HG03457 (cell line): ENCODE measurements at regions not wholly inside any gene's neighbourhood (a gene's known extent, or its start where the extent isn't known, plus 50 kb on each side); places are given as distances from the start of the nearest gene placed in this dataset.

Experiments
- ATAC-seq: cut with Tn5 transposase; IDR thresholded peaks from one replicate; pipeline ENCODE4 v1.9.1; 2021; ENCODE audit warnings: moderate number of reproducible peaks; ENCODE audit not compliant: unreplicated experiment

DNA sequence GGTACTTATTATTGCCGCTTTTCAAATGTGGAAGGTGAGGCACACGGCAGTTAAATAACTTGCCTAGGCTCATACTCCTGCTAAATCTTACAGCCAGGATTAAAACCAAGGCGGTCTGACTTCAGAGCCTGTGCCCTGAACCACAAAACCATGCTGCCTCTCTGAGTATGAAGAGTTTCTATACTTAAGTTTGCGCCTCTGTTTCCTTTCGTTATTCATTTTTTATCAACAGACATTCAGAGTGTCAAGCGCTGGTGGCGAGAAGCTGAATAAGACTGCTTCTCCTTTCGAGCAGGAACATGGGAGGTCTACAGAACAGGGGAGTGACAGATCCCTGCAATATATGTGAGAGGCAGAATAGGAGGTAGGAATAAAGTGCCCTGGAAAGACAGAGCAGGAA lies 96.0 kb upstream of the DUSP10 start:
- no peak for ATAC-seq

- ATAC-seq, result no peak
Measured at GRCh38 chr1:221834698-221835513, 93.0 kb upstream of the DUSP10 start.

DNA sequence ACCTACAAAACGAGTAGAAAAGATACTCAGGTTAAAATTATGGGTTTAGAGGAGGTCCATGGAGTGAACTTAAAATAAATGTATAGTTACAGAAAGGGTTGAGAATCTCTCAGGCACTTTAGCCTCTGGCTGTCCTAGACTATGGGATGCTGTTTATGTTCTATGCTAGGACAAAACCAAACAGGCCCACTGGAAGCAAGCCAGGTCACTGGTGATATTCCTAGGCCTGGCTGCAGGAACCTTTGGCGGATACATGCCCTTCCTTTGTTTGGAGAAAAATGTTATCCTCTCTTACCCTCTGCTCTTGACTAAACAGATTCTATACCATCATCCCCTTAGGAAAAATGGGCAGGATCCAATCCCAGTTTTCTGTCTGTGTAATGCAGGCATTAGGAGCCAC lies 90.7 kb upstream of the DUSP10 start:
- ATAC-seq, result no peak

DNA sequence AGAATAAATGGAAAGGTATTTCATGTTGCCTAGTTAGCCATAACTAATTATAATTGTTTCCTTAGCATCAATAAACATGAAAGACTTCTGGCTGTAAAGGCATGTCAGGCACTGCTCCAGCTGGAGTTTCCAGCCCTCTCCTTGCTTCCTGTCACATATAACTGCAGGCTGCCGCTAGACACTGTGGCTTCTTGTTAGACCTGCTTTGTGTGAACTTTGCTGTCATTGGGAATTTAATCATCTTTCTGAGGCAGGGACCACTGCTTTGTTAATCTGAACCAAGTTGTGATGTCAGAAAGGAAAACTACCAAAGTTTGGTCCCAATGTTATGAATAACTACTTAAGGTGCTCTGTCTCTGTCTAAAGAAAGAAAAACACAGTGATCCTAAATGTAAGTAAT lies 90.3 kb upstream of the DUSP10 start:
- no peak for ATAC-seq

DNA sequence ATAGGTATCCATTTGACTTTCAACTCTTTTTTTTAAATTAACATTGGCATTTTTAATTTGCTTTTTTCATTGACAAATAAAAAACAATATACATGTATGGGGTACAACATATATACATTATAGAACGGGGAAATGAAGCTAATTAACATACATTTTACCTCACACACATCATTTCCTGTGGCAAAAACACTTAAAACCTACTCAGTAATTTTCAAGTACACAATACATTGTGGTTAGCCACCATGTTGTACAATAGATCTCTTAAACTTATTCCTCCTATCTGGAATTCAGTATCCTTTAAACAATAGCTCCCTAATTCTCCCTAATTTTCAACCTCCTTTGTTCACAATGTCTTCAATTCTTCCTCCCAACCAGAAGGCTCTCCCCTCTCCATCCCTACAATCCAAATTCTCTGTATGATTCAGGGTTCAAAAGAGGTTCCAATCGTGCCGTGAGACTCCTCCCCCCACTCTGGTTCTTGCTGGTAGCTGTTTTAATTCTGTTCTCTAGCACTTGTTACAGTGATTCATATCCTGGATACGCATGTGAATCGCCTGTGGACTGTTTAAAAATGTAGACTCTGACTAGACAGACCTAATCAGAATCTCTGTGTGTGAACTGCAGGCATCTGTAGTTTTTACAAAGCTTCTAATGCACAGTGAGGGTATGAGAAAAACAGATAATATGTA lies 87.6 kb upstream of the DUSP10 start:
- ATAC-seq, result no peak

DNA sequence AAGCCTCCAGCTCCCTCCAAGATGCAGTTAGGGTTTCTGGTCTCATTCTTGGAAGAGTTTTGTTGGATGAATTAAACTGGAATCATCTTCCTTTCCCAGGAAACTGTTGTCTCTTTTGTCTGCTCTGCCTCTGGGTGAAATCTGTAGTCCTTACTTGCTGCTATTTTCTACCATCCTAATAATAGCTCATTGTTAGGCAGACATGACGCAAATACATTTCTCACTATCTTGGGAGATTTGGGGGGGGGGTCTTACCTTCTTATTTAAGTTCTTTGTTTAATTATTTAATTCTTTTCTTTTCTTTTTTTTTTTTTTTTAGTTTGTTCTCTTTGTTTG lies 85.4 kb upstream of the DUSP10 start:
- ATAC-seq, result no peak

DNA sequence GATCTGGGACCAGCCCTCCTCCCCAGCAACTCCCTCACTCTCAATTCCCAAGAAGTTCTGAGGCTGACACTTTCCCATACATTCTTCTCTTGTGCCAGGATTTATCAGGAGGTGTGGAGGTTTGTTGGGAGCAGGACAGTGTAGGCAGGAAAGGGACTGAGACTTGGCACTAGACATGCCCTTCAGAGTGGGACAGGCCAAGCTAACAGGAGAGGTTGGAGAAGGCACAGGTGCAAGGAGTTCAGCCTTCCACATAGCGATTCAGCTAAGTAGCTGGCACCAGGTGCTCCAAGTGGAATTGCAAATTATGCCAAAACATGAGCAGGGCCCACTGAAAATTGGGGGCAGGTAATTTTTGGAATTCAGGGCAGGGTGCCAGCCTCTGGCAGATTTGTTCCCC lies 83.0 kb upstream of the DUSP10 start:
- no peak for ATAC-seq

DNA sequence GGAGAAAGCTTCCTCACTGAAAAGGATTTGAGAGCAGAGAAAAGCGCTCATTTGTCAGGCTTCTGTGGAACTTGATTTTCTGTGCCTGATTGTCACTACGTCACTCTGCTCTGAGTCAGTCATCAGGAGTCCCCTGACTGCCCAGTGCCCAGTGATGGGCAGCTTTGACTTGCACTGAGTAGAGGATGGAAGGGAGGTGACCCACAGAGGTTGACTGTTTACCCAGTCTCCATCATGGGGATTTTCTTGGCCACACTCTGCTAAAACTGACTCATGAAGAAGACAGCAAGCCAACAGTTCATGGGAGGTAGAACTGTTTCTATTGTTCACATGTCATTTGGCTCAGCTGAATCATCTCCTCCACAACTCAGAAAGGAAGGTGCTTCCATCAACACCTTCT lies 82.1 kb upstream of the DUSP10 start:
- ATAC-seq, result peak; percentile 44

DNA sequence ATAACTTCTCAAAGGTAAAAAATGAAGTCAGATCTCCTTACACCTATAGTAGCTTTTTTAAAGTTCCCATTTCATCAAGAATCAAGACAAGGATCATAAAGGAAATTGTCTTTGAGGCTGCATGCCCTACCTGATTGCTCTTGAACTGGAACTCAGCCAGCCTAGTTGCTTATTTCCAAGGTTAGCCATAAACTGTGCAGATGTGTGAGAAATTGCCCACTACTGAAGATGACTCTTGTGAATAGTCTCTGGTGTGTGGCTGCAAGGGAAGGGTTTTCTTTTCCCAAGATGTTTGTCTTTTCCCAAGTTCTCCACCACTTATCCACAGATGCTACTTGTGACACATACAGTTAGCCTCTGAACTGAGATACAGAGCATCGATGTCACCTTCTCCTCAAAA lies 81.7 kb upstream of the DUSP10 start:
- ATAC-seq, result no peak

GRCh38 chr1:221823149-221823548 lies 81.3 kb upstream of the DUSP10 start:
- ATAC-seq, result peak; percentile 73

GRCh38 chr1:221822591-221822990 lies 80.7 kb upstream of the DUSP10 start:
- no peak for ATAC-seq

GRCh38 chr1:221816899-221817298 lies 75.0 kb upstream of the DUSP10 start:
- ATAC-seq, result no peak

GRCh38 chr1:221815660-221816059 lies 73.8 kb upstream of the DUSP10 start:
- no peak for ATAC-seq

DNA sequence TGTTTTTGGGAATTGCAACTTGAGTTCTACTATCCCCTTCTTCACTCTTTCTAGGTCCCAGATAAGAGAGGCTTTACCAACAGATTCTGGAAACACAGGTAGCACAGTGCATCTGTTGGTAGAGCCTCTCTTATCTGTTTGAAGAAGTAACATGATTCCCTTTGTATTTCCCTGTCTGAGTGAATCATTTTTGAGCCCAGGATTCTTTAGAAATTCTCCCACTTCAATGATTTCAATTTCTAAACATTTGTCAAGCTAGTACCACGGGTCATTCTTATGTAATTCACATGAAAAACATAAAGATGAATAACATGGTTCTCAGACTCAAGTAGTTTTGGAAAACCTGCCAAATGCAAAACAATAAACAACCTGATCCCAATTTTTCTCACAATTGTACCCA lies 72.0 kb upstream of the DUSP10 start:
- ATAC-seq, result no peak

DNA sequence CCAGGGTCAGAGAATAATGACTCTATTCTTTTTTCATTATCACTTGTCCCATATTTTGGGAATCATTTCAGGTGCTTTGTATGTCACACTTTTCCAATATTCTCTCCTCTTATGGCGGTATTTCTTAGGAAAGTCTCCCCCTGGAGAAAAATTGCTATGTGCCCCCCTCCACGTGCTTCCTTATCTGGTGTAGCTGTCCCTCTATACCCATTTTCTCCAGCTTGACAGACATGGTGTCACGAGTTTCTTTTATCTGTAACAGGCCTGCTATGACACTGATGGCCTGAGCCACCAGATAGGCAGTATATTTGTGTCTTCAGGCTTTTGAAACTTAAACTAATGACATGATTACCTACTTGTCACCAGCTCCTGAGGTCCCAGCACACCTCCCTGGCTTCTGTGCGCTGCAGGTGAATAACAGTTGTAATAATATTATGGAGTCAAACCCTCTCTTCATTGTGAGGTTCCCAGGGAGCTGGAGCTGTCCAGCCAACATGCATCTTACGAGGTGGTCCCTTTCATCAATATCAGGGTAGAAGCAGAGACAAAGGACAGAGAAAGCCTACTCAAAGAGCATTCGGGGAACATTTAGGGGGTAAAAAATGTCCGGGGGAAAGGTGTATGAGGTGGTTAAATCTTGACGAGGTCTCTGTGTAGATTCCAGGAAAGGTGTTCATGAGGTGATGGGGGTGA lies 71.2 kb upstream of the DUSP10 start:
- no peak for ATAC-seq

- no peak for ATAC-seq
Measured at GRCh38 chr1:221812088-221812752, 70.3 kb upstream of the DUSP10 start.

DNA sequence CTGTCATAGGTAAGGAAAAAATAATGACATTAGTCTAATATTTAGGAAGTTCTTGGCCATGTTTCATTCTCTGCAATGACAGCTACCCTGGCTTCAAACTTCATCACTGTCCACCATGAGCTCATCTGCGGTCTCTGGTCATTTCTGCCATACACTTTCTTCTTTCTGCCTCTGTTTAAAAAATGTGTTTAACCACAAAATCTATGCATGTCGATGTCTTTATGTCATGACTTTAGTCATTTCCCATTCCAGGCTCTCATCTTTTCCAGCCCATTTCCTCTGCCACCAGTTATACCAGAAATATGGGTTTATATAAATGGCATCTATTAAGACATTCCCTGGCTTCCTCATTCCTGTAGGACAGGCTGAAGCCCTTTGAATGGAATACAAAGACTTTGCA lies 68.5 kb upstream of the DUSP10 start:
- ATAC-seq, result no peak

DNA sequence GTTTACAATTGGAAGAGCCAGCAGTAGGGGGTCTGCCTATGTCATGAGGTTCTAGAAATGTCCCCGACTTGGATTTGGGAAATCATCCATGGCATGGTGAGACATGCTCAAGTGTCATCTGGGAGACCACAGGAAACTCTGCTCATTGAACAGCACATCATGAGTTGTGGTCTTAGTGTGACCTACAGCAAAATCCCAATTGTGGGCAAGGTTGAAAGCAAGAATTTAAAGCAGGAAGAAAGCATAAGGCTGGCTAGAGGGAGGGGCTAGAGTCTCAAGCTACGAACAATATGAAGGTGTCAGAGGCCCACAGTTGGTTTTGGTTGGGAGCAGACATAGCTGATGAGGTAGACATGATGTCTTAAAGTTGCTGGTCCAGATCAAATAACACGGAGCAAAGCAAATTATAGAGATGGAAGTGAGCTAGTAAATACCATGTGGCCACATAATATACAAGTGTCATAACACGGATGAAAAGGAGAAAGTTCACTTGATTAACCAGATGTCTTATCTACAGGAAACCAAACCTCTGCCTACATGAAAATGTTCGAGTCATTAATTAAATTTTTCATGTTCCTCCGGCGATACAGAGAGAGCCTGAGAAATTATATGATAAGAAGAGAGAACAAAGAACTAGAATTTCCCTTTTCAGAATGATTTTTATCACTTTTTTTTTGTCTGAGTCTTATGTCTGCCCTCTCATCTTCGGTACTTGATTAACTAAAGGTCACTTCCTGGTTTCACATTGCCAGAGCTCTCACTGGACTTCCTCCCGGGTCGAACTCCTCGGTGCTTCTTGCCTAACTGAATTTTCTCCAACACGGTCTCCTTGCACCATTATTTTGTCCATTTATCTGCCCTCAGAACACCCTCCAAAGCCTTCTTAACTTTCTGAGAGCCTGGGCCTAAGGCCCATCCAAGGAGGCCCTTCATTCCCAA lies 67.5 kb upstream of the DUSP10 start:
- no peak for ATAC-seq

- no peak for ATAC-seq
Measured at GRCh38 chr1:221806984-221807383, 65.1 kb upstream of the DUSP10 start.

GRCh38 chr1:221806236-221806635 lies 64.3 kb upstream of the DUSP10 start:
- ATAC-seq, result no peak
